ENCODE measurements at regions not wholly inside any gene's neighbourhood (a gene's known extent, or its start where the extent isn't known, plus 50 kb on each side); places are given as distances from the start of the nearest gene placed in this dataset.

- Histone ChIP-seq H3K4me3 (no peak overlapping the region), H3K9me3 (no peaks in the 10 kb centered on the region), H3K36me3 (no peaks in the 10 kb centered on the region), H3K27me3 (no peaks in the 10 kb centered on the region), H3K4me1 (no peaks in the 10 kb centered on the region), H3K27ac (no peak overlapping the region)
- TF ChIP-seq POLR2A (IDR thresholded peaks at IDR 0.05) (no peak), EP300 (IDR thresholded peaks at IDR 0.05) (no peak), CTCF (IDR thresholded peaks at IDR 0.05) (no peak)
- no peak for DNase-seq (ENCODE audit: low spot score in 2 of 2)
Measured at GRCh38 chr2:152881527-152881926, 163.1 kb downstream of the ARL6IP6 start.

GRCh38 chr2:152879275-152879674 is 160.9 kb downstream of the ARL6IP6 start:
- Histone ChIP-seq H3K4me3 (no peak overlapping the region), H3K9me3 (no peaks in the 10 kb centered on the region), H3K27me3 (no peaks in the 10 kb centered on the region), H3K36me3 (no peaks in the 10 kb centered on the region), H3K4me1 (no peaks in the 10 kb centered on the region), H3K27ac (no peak overlapping the region)
- no peak for TF ChIP-seq POLR2A (IDR thresholded peaks at IDR 0.05)
- no peak for TF ChIP-seq CTCF (IDR thresholded peaks at IDR 0.05)
- TF ChIP-seq EP300 (IDR thresholded peaks at IDR 0.05): no peak
- 82 to 88% methylated on average over 3 of the region's 3 CpGs for WGBS, 2 donors
- no peak for DNase-seq (ENCODE audit: low spot score in 2 of 2)

GRCh38 chr2:152875701-152876695 is 157.6 kb downstream of the ARL6IP6 start:
- H3K27me3 ChIP-seq: no peaks in the 10 kb centered on the region
- TF ChIP-seq POLR2A (IDR thresholded peaks at IDR 0.05) (no peak), EP300 (IDR thresholded peaks at IDR 0.05) (no peak), CTCF (IDR thresholded peaks at IDR 0.05) (no peak)
- whole genome bisulfite sequencing, 2 donors: 71 to 76% methylated on average over 6 of the region's 6 CpGs
- no peak overlapping the region for H3K27ac ChIP-seq
- no peak for DNase-seq (ENCODE audit: low spot score in 2 of 2)
- H3K4me1 ChIP-seq: no peaks in the 10 kb centered on the region
- H3K4me3 ChIP-seq: no peak overlapping the region
- no peaks in the 10 kb centered on the region for H3K9me3 ChIP-seq
- H3K36me3 ChIP-seq: no peaks in the 10 kb centered on the region

GRCh38 chr2:152874955-152875354 is 156.5 kb downstream of the ARL6IP6 start:
- no peak for TF ChIP-seq POLR2A (IDR thresholded peaks at IDR 0.05)
- no peak for TF ChIP-seq EP300 (IDR thresholded peaks at IDR 0.05)
- TF ChIP-seq CTCF (IDR thresholded peaks at IDR 0.05): no peak
- Histone ChIP-seq H3K4me1 (no peaks in the 10 kb centered on the region), H3K27me3 (no peaks in the 10 kb centered on the region), H3K27ac (no peak overlapping the region), H3K9me3 (no peaks in the 10 kb centered on the region), H3K4me3 (no peak overlapping the region), H3K36me3 (no peaks in the 10 kb centered on the region)
- no peak for DNase-seq (ENCODE audit: low spot score in 2 of 2)
- WGBS, 2 donors: 68 to 72% methylated on average over 3 of the region's 3 CpGs

GRCh38 chr2:152870239-152870638 is 151.8 kb downstream of the ARL6IP6 start:
- 74 to 76% methylated on average over 4 of the region's 4 CpGs for WGBS, 2 donors
- Histone ChIP-seq H3K27me3 (no peaks in the 10 kb centered on the region), H3K4me1 (no peaks in the 10 kb centered on the region), H3K27ac (no peak overlapping the region), H3K36me3 (no peaks in the 10 kb centered on the region), H3K9me3 (no peaks in the 10 kb centered on the region), H3K4me3 (no peak overlapping the region)
- DNase-seq (ENCODE audit: low spot score in 2 of 2): no peak
- TF ChIP-seq CTCF (IDR thresholded peaks at IDR 0.05) (no peak), EP300 (IDR thresholded peaks at IDR 0.05) (no peak), POLR2A (IDR thresholded peaks at IDR 0.05) (no peak)
